WTC11 (cell line): ENCODE measurements at regions not wholly inside any gene's neighbourhood (a gene's known extent, or its start where the extent isn't known, plus 50 kb on each side); places are given as distances from the start of the nearest gene placed in this dataset.

Experiments
- ATAC-seq: fragments of 200-7000 bp; cut with Tn5 transposase; 2 replicates; pipeline ENCODE4 v1.10.0; 2021; ENCODE audit warnings: mild to moderate bottlenecking, moderate library complexity
- CTCF ChIA-PET: fragments of 300-600 bp; sonication (Branson Sonifier 250); formaldehyde crosslinking; loops from one replicate; lab custom pipeline; 2021; ENCODE audit warnings: antibody characterized with exemption; lab: Charles Lee
- POLR2A ChIA-PET: fragments of 350-600 bp; sonication (Branson Sonifier 250); formaldehyde crosslinking; loops from one replicate; lab custom pipeline; 2021; ENCODE audit warnings: antibody characterized with exemption; lab: Charles Lee
- DNase-seq: peaks from one replicate; pipeline ENCODE4 v3.0.0; 2021; ENCODE audit warnings: low spot score
- H3K27ac Mint-ChIP-seq: 2 replicates; pipeline ENCODE4 v1.8.0; 2021; ENCODE audit warnings: mixed read lengths
- H3K27me3 Mint-ChIP-seq: 2 replicates; pipeline ENCODE4 v1.8.0; 2021; ENCODE audit warnings: low read depth, mild to moderate bottlenecking, moderate library complexity, mixed read lengths
- H3K36me3 Mint-ChIP-seq: 2 replicates; pipeline ENCODE4 v1.8.0; 2021; ENCODE audit warnings: mixed read lengths
- H3K4me1 Mint-ChIP-seq: 2 replicates; pipeline ENCODE4 v1.8.0; 2022; ENCODE audit warnings: mixed read lengths
- H3K4me3 Mint-ChIP-seq: 2 replicates; pipeline ENCODE4 v1.8.0; 2021; ENCODE audit warnings: mild to moderate bottlenecking, moderate library complexity, mixed read lengths
- H3K9me3 Mint-ChIP-seq: 2 replicates; pipeline ENCODE4 v1.8.0; 2021; ENCODE audit warnings: mixed read lengths
- CBFB ChIP-seq: sonication (generic); formaldehyde crosslinking; IDR thresholded peaks from 2 replicates; pipeline ENCODE4 v1.8.1; 2022; ENCODE audit warnings: mild to moderate bottlenecking, low read depth, missing genetic modification reagents
- CREM ChIP-seq: sonication (generic); formaldehyde crosslinking; IDR thresholded peaks from 2 replicates; pipeline ENCODE4 v1.8.1; 2022; ENCODE audit warnings: mild to moderate bottlenecking, missing genetic modification reagents, moderate library complexity
- ETV6 ChIP-seq: sonication (generic); formaldehyde crosslinking; IDR thresholded peaks from 2 replicates; pipeline ENCODE4 v1.8.1; 2022; ENCODE audit warnings: mild to moderate bottlenecking, missing genetic modification reagents
- MXD4 ChIP-seq: fragments of 250-450 bp; sonication (Bioruptor Pico); IDR thresholded peaks from 2 replicates; pipeline ENCODE4 v1.8.0; 2021; ENCODE audit warnings: mild to moderate bottlenecking, moderate library complexity, borderline replicate concordance
- NR3C1 ChIP-seq: sonication (generic); formaldehyde crosslinking; conservative IDR thresholded peaks from 2 replicates; pipeline ENCODE4 v1.8.1; 2023; ENCODE audit warnings: low read depth, mild to moderate bottlenecking, missing genetic modification reagents
- RORB ChIP-seq: fragments of 250-450 bp; sonication (Bioruptor Pico); IDR thresholded peaks from 2 replicates; pipeline ENCODE4 v1.9.0; 2021; ENCODE audit warnings: mild to moderate bottlenecking
- ZNF423 ChIP-seq: fragments of 250-450 bp; sonication (Bioruptor Pico); IDR thresholded peaks from 2 replicates; pipeline ENCODE4 v2.1.2; 2022; ENCODE audit warnings: mild to moderate bottlenecking, moderate library complexity
- TF ChIP-seq, protein P1 (sequence below): sonication (generic); formaldehyde crosslinking; IDR thresholded peaks from 2 replicates; pipeline ENCODE4 v1.8.1; 2023; ENCODE audit warnings: mild to moderate bottlenecking, missing genetic modification reagents, moderate library complexity
- TF ChIP-seq, protein P2 (sequence below): sonication (generic); formaldehyde crosslinking; IDR thresholded peaks from 2 replicates; pipeline ENCODE4 v1.8.1; 2023; ENCODE audit warnings: mild to moderate bottlenecking, missing genetic modification reagents, borderline replicate concordance
- TF ChIP-seq, protein P3 (sequence below): sonication (generic); formaldehyde crosslinking; IDR thresholded peaks from 2 replicates; pipeline ENCODE4 v1.8.0; 2023; ENCODE audit warnings: missing genetic modification reagents, mild to moderate bottlenecking, borderline replicate concordance
- TF ChIP-seq, protein P4 (sequence below): fragments of 200-600 bp; IDR thresholded peaks from 2 replicates; pipeline ENCODE4 v1.8.0; 2022; ENCODE audit warnings: antibody characterized with exemption
- TF ChIP-seq, protein P5 (sequence below): sonication (generic); formaldehyde crosslinking; IDR thresholded peaks from 2 replicates; pipeline ENCODE4 v1.8.0; 2022; ENCODE audit warnings: mild to moderate bottlenecking, missing genetic modification reagents
- TF ChIP-seq, protein P6 (sequence below): sonication (generic); formaldehyde crosslinking; IDR thresholded peaks from 2 replicates; pipeline ENCODE4 v1.8.0; 2022; ENCODE audit warnings: missing genetic modification reagents
- TF ChIP-seq, protein P7 (sequence below): sonication (generic); formaldehyde crosslinking; IDR thresholded peaks from 2 replicates; pipeline ENCODE4 v1.8.1; 2022; ENCODE audit warnings: mild to moderate bottlenecking, missing genetic modification reagents, moderate library complexity, borderline replicate concordance
- TF ChIP-seq, protein P8 (sequence below): fragments of 250-450 bp; sonication (Bioruptor Pico); IDR thresholded peaks from 2 replicates; pipeline ENCODE4 v1.8.0; 2021; ENCODE audit warnings: mild to moderate bottlenecking

DNA sequence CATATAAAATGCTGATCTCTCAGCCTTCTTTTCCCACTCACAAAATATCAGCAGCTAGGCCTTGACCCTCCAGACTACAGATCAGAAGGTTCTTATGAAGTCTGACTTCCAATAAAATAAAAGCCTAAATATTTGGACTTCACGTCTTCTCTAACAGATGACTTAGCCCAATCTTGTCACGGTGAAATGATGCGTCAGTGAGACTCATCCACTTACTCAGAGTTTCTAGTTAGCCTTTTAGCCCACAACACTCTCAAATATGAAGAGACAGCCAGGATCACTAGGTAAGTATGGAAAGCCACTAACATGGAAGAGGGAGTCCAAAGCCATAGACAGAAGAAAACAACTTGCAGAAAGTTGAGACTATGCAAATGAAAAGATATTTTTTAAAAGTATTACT lies 601.2 kb downstream of the PYDC2 start:
- ATAC-seq (no peak), DNase-seq (no peak)
- TF ChIP-seq MXD4 (CRISPR knock-in tag), result no peak
- TF ChIP-seq NR3C1, result no peak
- TF ChIP-seq, protein P1, sequence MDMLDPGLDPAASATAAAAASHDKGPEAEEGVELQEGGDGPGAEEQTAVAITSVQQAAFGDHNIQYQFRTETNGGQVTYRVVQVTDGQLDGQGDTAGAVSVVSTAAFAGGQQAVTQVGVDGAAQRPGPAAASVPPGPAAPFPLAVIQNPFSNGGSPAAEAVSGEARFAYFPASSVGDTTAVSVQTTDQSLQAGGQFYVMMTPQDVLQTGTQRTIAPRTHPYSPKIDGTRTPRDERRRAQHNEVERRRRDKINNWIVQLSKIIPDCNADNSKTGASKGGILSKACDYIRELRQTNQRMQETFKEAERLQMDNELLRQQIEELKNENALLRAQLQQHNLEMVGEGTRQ (CRISPR knock-in tag), result no peak
- TF ChIP-seq, protein P2, sequence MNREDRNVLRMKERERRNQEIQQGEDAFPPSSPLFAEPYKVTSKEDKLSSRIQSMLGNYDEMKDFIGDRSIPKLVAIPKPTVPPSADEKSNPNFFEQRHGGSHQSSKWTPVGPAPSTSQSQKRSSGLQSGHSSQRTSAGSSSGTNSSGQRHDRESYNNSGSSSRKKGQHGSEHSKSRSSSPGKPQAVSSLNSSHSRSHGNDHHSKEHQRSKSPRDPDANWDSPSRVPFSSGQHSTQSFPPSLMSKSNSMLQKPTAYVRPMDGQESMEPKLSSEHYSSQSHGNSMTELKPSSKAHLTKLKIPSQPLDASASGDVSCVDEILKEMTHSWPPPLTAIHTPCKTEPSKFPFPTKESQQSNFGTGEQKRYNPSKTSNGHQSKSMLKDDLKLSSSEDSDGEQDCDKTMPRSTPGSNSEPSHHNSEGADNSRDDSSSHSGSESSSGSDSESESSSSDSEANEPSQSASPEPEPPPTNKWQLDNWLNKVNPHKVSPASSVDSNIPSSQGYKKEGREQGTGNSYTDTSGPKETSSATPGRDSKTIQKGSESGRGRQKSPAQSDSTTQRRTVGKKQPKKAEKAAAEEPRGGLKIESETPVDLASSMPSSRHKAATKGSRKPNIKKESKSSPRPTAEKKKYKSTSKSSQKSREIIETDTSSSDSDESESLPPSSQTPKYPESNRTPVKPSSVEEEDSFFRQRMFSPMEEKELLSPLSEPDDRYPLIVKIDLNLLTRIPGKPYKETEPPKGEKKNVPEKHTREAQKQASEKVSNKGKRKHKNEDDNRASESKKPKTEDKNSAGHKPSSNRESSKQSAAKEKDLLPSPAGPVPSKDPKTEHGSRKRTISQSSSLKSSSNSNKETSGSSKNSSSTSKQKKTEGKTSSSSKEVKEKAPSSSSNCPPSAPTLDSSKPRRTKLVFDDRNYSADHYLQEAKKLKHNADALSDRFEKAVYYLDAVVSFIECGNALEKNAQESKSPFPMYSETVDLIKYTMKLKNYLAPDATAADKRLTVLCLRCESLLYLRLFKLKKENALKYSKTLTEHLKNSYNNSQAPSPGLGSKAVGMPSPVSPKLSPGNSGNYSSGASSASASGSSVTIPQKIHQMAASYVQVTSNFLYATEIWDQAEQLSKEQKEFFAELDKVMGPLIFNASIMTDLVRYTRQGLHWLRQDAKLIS (CRISPR knock-in tag), result no peak
- TF ChIP-seq ETV6, result no peak
- no peak for TF ChIP-seq RORB (CRISPR knock-in tag)
- TF ChIP-seq, protein P3, sequence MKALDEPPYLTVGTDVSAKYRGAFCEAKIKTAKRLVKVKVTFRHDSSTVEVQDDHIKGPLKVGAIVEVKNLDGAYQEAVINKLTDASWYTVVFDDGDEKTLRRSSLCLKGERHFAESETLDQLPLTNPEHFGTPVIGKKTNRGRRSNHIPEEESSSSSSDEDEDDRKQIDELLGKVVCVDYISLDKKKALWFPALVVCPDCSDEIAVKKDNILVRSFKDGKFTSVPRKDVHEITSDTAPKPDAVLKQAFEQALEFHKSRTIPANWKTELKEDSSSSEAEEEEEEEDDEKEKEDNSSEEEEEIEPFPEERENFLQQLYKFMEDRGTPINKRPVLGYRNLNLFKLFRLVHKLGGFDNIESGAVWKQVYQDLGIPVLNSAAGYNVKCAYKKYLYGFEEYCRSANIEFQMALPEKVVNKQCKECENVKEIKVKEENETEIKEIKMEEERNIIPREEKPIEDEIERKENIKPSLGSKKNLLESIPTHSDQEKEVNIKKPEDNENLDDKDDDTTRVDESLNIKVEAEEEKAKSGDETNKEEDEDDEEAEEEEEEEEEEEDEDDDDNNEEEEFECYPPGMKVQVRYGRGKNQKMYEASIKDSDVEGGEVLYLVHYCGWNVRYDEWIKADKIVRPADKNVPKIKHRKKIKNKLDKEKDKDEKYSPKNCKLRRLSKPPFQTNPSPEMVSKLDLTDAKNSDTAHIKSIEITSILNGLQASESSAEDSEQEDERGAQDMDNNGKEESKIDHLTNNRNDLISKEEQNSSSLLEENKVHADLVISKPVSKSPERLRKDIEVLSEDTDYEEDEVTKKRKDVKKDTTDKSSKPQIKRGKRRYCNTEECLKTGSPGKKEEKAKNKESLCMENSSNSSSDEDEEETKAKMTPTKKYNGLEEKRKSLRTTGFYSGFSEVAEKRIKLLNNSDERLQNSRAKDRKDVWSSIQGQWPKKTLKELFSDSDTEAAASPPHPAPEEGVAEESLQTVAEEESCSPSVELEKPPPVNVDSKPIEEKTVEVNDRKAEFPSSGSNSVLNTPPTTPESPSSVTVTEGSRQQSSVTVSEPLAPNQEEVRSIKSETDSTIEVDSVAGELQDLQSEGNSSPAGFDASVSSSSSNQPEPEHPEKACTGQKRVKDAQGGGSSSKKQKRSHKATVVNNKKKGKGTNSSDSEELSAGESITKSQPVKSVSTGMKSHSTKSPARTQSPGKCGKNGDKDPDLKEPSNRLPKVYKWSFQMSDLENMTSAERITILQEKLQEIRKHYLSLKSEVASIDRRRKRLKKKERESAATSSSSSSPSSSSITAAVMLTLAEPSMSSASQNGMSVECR (CRISPR knock-in tag), result no peak
- no peak for TF ChIP-seq CBFB (CRISPR knock-in tag)
- TF ChIP-seq, protein P4, sequence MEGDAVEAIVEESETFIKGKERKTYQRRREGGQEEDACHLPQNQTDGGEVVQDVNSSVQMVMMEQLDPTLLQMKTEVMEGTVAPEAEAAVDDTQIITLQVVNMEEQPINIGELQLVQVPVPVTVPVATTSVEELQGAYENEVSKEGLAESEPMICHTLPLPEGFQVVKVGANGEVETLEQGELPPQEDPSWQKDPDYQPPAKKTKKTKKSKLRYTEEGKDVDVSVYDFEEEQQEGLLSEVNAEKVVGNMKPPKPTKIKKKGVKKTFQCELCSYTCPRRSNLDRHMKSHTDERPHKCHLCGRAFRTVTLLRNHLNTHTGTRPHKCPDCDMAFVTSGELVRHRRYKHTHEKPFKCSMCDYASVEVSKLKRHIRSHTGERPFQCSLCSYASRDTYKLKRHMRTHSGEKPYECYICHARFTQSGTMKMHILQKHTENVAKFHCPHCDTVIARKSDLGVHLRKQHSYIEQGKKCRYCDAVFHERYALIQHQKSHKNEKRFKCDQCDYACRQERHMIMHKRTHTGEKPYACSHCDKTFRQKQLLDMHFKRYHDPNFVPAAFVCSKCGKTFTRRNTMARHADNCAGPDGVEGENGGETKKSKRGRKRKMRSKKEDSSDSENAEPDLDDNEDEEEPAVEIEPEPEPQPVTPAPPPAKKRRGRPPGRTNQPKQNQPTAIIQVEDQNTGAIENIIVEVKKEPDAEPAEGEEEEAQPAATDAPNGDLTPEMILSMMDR, result no peak
- CTCF ChIA-PET, result no interaction called here
- Mint-ChIP-seq H3K9me3 (no peaks in the 10 kb centered on the region), H3K4me1 (peaks cover 33% of the 10 kb centered on the region), H3K36me3 (no peaks in the 10 kb centered on the region), H3K4me3 (no peak overlapping the region), H3K27ac (no peak overlapping the region), H3K27me3 (no peaks in the 10 kb centered on the region)
- POLR2A ChIA-PET, result no interaction called here

DNA sequence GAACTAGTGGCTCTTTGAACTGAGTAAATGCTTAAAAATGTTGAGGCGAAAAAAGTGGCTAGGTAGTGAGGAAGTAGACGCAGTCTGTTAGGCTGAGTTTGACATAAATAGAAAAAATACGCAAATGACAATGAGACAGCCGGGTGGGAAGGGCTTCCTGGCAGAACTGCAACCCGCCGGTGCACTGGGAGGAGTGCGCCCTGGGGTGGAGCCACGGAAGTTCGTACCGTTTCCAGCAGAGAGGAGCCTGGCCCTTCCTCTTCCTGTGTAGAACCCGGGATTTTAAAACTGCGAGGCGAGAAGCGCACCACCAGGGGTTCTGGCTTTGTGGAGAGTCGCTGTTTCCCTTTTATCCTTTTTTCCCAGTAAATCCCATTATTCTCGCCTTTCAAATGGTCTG lies 602.6 kb downstream of the PYDC2 start:
- H3K4me3 Mint-ChIP-seq, result peak overlapping the region; percentile 41
- POLR2A ChIA-PET, result interaction anchor here (0.7 kb wide), 1 partner anchor 1343 kb away, joined by 6 read pairs; no protein-coding TSS in a partner anchor
- CTCF ChIA-PET, result no interaction called here
- H3K27me3 Mint-ChIP-seq, result no peaks in the 10 kb centered on the region
- no peaks in the 10 kb centered on the region for H3K9me3 Mint-ChIP-seq
- ATAC-seq (peak; percentile 95), DNase-seq (peak; percentile 44)
- H3K27ac Mint-ChIP-seq, result peak overlapping the region; percentile 54; the same call in 1 of the 2 replicates
- no peaks in the 10 kb centered on the region for H3K36me3 Mint-ChIP-seq
- peaks cover 28% of the 10 kb centered on the region for H3K4me1 Mint-ChIP-seq
- TF ChIP-seq, protein P5, sequence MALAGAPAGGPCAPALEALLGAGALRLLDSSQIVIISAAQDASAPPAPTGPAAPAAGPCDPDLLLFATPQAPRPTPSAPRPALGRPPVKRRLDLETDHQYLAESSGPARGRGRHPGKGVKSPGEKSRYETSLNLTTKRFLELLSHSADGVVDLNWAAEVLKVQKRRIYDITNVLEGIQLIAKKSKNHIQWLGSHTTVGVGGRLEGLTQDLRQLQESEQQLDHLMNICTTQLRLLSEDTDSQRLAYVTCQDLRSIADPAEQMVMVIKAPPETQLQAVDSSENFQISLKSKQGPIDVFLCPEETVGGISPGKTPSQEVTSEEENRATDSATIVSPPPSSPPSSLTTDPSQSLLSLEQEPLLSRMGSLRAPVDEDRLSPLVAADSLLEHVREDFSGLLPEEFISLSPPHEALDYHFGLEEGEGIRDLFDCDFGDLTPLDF (CRISPR knock-in tag), result no peak
- TF ChIP-seq ZNF423 (CRISPR knock-in tag) (peak; percentile 72), CREM (CRISPR knock-in tag) (no peak)
- TF ChIP-seq, protein P6, sequence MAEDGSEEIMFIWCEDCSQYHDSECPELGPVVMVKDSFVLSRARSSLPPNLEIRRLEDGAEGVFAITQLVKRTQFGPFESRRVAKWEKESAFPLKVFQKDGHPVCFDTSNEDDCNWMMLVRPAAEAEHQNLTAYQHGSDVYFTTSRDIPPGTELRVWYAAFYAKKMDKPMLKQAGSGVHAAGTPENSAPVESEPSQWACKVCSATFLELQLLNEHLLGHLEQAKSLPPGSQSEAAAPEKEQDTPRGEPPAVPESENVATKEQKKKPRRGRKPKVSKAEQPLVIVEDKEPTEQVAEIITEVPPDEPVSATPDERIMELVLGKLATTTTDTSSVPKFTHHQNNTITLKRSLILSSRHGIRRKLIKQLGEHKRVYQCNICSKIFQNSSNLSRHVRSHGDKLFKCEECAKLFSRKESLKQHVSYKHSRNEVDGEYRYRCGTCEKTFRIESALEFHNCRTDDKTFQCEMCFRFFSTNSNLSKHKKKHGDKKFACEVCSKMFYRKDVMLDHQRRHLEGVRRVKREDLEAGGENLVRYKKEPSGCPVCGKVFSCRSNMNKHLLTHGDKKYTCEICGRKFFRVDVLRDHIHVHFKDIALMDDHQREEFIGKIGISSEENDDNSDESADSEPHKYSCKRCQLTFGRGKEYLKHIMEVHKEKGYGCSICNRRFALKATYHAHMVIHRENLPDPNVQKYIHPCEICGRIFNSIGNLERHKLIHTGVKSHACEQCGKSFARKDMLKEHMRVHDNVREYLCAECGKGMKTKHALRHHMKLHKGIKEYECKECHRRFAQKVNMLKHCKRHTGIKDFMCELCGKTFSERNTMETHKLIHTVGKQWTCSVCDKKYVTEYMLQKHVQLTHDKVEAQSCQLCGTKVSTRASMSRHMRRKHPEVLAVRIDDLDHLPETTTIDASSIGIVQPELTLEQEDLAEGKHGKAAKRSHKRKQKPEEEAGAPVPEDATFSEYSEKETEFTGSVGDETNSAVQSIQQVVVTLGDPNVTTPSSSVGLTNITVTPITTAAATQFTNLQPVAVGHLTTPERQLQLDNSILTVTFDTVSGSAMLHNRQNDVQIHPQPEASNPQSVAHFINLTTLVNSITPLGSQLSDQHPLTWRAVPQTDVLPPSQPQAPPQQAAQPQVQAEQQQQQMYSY (CRISPR knock-in tag), result no peak
- TF ChIP-seq, protein P7, sequence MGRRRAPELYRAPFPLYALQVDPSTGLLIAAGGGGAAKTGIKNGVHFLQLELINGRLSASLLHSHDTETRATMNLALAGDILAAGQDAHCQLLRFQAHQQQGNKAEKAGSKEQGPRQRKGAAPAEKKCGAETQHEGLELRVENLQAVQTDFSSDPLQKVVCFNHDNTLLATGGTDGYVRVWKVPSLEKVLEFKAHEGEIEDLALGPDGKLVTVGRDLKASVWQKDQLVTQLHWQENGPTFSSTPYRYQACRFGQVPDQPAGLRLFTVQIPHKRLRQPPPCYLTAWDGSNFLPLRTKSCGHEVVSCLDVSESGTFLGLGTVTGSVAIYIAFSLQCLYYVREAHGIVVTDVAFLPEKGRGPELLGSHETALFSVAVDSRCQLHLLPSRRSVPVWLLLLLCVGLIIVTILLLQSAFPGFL (CRISPR knock-in tag), result no peak
- TF ChIP-seq, protein P8, sequence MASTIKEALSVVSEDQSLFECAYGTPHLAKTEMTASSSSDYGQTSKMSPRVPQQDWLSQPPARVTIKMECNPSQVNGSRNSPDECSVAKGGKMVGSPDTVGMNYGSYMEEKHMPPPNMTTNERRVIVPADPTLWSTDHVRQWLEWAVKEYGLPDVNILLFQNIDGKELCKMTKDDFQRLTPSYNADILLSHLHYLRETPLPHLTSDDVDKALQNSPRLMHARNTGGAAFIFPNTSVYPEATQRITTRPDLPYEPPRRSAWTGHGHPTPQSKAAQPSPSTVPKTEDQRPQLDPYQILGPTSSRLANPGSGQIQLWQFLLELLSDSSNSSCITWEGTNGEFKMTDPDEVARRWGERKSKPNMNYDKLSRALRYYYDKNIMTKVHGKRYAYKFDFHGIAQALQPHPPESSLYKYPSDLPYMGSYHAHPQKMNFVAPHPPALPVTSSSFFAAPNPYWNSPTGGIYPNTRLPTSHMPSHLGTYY (CRISPR knock-in tag), result no peak
